Ovary (tissue), 3 donors: ENCODE measurements at regions not wholly inside any gene's neighbourhood (a gene's known extent, or its start where the extent isn't known, plus 50 kb on each side); places are given as distances from the start of the nearest gene placed in this dataset.

Experiments used
- CTCF ChIP-seq, 3 donors: fragments of 450-650 bp in 2 of 3; fragments of 200-600 bp in 1 of 3; IDR thresholded peaks; one replicate each; pipeline versions ENCODE4 v1.5.1 to v1.8.0; 2016 to 2022; ENCODE audit warnings: antibody characterized with exemption in 3 of 3, mild to moderate bottlenecking in 1 of 3
- POLR2A ChIP-seq: fragments of 450-650 bp; IDR thresholded peaks from one replicate; pipeline ENCODE4 v1.6.1; 2017; ENCODE audit warnings: antibody characterized with exemption, mild to moderate bottlenecking, moderate library complexity
- donor health status: DM: no; HTN: no; CAD: no.

GRCh38 chr20:11454966-11455799, 462.5 kb upstream of the BTBD3 start:
- TF ChIP-seq CTCF (IDR thresholded peaks at IDR 0.05) (no peak), POLR2A (no peak)
